GM13976 (cell line): ENCODE measurements at regions not wholly inside any gene's neighbourhood (a gene's known extent, or its start where the extent isn't known, plus 50 kb on each side); places are given as distances from the start of the nearest gene placed in this dataset.

ENCODE experiments used
- DNase-seq: peaks from one replicate; pipeline ENCODE4 v3.0.0; 2012; ENCODE audit warnings: low spot score
- in situ Hi-C: fragments of 300-500 bp; cut with MboI; formaldehyde crosslinking; loops from one replicate; pipeline ENCODE4 v1.12.0; 2022; ENCODE audit warnings: low sequenced_read_pairs, mixed read lengths, inconsistent platforms; ENCODE audit not compliant: unreplicated experiment
- TF ChIP-seq, protein P1 (sequence below): IDR thresholded peaks from 2 replicates; pipeline ENCODE4 v1.5.1; 2012; ENCODE audit warnings: borderline replicate concordance, mild to moderate bottlenecking; ENCODE audit not compliant: insufficient read depth; ENCODE audit errors: extremely low read depth, missing control alignments, control extremely low read depth

DNA sequence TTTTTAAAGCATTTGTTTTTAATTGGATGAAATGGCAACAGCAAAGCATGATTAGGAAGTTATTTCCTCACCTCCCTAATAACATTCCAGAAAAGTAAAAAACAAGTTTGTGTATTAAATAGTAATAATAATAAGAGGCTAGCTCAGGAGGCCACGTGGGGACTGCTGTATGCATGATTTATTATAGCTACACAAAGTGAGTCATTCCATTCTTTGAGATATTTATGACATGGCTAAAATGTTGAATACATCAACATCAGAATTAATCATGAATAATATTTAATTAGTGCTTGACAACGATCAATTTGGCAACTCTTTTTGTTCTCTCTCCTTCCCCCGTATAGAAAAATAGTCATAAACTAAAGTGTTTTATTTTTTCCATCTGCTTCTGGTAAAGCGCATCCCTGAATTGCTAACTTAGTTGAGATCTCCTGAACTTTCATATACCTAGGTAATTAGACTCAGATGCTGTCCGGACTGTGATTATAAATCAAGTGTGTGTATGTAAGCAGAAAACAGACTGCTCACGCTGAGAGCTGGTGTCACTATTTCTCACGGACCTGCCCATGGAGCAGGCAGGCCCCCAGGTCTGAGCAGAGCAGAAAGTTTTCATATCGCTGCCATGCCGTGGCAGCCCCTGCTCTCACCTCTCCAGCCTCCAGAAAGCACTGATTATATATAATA, 125.7 kb downstream of the WT1 start:
- TF ChIP-seq, protein P1, sequence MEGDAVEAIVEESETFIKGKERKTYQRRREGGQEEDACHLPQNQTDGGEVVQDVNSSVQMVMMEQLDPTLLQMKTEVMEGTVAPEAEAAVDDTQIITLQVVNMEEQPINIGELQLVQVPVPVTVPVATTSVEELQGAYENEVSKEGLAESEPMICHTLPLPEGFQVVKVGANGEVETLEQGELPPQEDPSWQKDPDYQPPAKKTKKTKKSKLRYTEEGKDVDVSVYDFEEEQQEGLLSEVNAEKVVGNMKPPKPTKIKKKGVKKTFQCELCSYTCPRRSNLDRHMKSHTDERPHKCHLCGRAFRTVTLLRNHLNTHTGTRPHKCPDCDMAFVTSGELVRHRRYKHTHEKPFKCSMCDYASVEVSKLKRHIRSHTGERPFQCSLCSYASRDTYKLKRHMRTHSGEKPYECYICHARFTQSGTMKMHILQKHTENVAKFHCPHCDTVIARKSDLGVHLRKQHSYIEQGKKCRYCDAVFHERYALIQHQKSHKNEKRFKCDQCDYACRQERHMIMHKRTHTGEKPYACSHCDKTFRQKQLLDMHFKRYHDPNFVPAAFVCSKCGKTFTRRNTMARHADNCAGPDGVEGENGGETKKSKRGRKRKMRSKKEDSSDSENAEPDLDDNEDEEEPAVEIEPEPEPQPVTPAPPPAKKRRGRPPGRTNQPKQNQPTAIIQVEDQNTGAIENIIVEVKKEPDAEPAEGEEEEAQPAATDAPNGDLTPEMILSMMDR: no peak
- in situ Hi-C loops: no loop called here
- DNase-seq: no peak

DNA sequence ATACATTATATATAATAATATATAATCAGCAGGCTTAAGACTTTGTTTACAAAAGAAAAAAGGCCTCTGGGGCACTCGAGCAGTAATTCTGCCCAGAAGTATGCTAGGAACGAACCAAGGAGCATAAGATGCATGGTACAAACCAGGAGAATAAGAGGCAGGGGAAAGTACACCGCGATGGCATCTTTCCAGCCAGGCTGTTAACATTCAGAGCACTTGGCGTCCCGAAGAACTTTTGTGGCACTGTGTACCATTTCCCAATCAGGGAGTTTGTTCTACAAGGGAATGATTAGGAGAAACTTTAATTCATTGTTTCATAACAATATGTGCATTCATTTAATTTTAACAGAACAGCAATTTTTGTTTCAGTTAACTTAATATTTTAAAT, 125.1 kb downstream of the WT1 start:
- no peak for DNase-seq
- TF ChIP-seq, protein P1: no peak
- in situ Hi-C loops: no loop called here

DNA sequence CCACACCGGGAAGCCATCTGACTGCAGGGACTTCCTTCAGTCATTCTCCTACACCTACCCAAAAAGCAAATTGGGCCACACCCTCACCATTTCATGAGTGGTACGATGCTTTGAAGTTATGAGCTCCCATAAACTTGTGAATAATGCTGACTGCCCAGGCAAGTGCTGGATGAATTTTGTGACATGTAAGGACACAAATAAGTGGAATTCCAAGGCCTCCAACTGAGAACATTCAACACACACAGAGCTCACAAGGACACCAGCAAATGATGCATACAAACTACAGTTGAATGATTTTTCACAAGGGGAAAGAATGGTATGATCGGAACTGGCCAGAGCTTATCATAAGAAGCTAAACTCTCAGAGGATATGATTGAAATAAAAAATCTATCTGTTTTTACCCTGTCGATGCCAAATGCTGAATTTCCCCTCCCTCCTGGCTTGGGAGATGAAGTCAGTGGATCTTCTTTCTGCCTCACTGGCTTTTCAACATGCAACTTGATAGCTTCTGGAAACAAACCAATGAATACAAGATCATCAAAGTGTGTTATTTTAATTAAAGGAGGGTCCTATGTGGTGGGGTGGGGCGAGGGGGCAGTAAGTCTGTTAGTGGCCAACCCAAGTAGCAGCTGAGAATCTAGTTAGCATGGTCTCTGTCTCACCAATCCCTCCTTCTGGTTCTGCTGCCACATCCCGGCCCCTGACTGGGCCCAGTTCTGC, 123.8 kb downstream of the WT1 start:
- in situ Hi-C loops: no loop called here
- no peak for DNase-seq
- TF ChIP-seq, protein P1: no peak

DNA sequence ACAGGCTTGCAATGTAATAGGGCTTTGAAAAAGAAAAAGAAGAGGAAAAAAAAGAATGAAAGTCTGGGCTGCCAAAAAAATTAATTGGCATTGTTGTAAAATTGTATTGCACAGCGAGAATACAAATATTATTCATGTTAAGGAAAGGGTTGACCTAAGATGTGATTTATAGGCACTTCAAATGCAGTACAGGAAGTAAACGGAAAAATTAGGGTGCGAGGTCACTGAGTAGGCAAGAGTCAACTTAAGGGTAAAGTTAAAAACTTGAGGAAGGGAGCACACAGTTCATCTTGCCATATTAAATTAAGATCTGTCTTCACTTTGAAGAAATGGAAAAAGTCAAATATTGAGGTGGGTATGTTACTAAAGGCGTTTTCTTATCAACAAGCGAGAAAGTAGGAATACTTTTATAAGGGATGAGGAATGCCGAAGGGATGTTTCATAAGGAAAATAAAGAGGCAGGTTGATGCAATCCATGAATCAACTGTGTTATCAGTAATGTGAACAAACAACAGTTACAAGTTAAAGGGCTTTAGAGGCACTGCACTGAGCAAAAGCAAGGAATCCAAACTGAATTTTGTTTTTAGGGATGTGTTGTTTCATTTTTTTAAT, 123.0 kb downstream of the WT1 start:
- TF ChIP-seq, protein P1: no peak
- DNase-seq: no peak
- in situ Hi-C loops: no loop called here

DNA sequence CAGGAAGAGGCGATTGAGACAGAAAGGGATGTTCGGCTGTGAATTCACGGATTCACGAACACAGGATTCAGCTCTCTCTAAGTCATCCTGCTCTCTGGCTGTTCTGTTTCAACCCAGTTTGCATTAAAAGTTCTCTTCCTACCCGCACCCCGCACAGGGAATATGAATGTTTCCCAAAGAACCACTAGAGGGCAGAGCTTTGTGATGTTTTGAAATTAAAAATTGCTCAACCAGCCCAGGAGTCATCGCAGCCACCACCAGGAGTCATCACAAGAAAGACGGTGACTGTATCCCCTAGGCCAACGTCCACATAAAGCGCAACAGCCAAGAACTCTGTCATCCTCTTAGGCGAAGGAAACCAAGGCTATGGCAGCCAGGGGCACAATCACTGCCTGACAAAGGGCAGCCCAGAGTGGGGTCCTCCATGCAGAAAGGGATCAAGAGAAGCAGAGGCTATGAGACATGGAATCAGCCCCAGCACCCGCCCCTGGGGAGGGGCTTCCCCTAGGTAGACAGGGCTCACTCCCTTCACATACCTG, 122.4 kb downstream of the WT1 start:
- TF ChIP-seq, protein P1: peak; percentile 54
- DNase-seq: peak; percentile 57
- in situ Hi-C loops: no loop called here

DNA sequence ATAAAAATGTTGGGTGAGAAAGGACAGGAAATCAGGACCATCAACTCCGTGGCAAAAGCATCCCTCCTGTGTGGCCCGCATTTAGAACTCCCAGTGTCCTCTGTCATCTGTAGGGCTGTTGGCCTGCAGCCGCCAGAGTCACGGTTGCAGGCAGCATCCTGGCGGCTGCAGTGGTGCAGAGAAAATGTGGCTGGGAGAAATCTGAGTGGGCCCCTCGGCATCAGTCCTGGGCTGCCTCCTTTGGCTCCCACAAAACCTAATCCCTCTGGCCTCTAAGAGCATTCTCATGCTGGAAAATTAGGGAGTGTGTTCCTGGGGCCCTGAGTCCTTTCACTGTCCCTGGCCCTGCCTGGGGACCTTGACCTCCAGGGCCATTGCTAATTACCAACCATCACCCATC, 121.9 kb downstream of the WT1 start:
- in situ Hi-C loops: no loop called here
- DNase-seq: no peak

More for the DNA sequence above, 121.9 kb downstream of the WT1 start:
- TF ChIP-seq, protein P1: no peak
